ENCODE measurements at regions not wholly inside any gene's neighbourhood (a gene's known extent, or its start where the extent isn't known, plus 50 kb on each side); places are given as distances from the start of the nearest gene placed in this dataset.

GRCh38 chr11:44467413-44467812 lies 98.0 kb upstream of the CD82 start:
- H3F3A ChIP-seq (ENCODE audit: control insufficient read depth, insufficient read depth) = no peaks in the 10 kb centered on the region
- H3K9me3 ChIP-seq (ENCODE audit: control insufficient read depth, insufficient read depth, low read length) = peaks cover 3% of the 10 kb centered on the region; the same call in 1 of the 2 replicates
- H3K4me2 ChIP-seq (ENCODE audit: low read length) = no peak overlapping the region
- no peaks in the 10 kb centered on the region for H3K79me2 ChIP-seq (ENCODE audit: control insufficient read depth, low read length)
- no peak overlapping the region for H3K4me3 ChIP-seq (ENCODE audit: low read length)
- TF ChIP-seq EZH2phosphoT487 (IDR thresholded peaks at IDR 0.05; ENCODE audit: borderline replicate concordance, low read length) (no peak), CTCF (IDR thresholded peaks at IDR 0.05; ENCODE audit: low read depth, low read length, poor library complexity, severe bottlenecking) (no peak)
- H3K27me3 ChIP-seq (ENCODE audit: control insufficient read depth, low read length) = no peaks in the 10 kb centered on the region
- H3K9me2 ChIP-seq (replicated peaks; ENCODE audit: control insufficient read depth, low read length) = no peaks in the 10 kb centered on the region
- no peaks in the 10 kb centered on the region for H3K36me3 ChIP-seq (ENCODE audit: control insufficient read depth, low read length)
- no peaks in the 10 kb centered on the region for H4K20me1 ChIP-seq (ENCODE audit: control insufficient read depth, insufficient read depth, low read depth, low read length)
- no peak overlapping the region for H3K27ac ChIP-seq (ENCODE audit: low read depth, low read length)
- H3K4me1 ChIP-seq (ENCODE audit: control insufficient read depth, low read length) = no peaks in the 10 kb centered on the region

GRCh38 chr11:44467931-44468330 lies 97.5 kb upstream of the CD82 start:
- H3K9me3 ChIP-seq (ENCODE audit: control insufficient read depth, insufficient read depth, low read length) = peaks cover 3% of the 10 kb centered on the region; the same call in 1 of the 2 replicates
- no peak for TF ChIP-seq CTCF (IDR thresholded peaks at IDR 0.05; ENCODE audit: low read depth, low read length, poor library complexity, severe bottlenecking)
- no peaks in the 10 kb centered on the region for H3K79me2 ChIP-seq (ENCODE audit: control insufficient read depth, low read length)
- no peaks in the 10 kb centered on the region for H3K4me1 ChIP-seq (ENCODE audit: control insufficient read depth, low read length)
- no peaks in the 10 kb centered on the region for H3F3A ChIP-seq (ENCODE audit: control insufficient read depth, insufficient read depth)
- H3K4me3 ChIP-seq (ENCODE audit: low read length) = no peak overlapping the region
- H3K4me2 ChIP-seq (ENCODE audit: low read length) = no peak overlapping the region
- no peaks in the 10 kb centered on the region for H4K20me1 ChIP-seq (ENCODE audit: control insufficient read depth, insufficient read depth, low read depth, low read length)
- no peaks in the 10 kb centered on the region for H3K27me3 ChIP-seq (ENCODE audit: control insufficient read depth, low read length)
- H3K9me2 ChIP-seq (replicated peaks; ENCODE audit: control insufficient read depth, low read length) = no peaks in the 10 kb centered on the region
- H3K36me3 ChIP-seq (ENCODE audit: control insufficient read depth, low read length) = no peaks in the 10 kb centered on the region
- no peak overlapping the region for H3K27ac ChIP-seq (ENCODE audit: low read depth, low read length)

- Histone ChIP-seq H3K4me2 (ENCODE audit: low read length) (no peak overlapping the region), H3K36me3 (ENCODE audit: control insufficient read depth, low read length) (no peaks in the 10 kb centered on the region), H3K9me2 (replicated peaks; ENCODE audit: control insufficient read depth, low read length) (no peaks in the 10 kb centered on the region), H3K9me3 (ENCODE audit: control insufficient read depth, insufficient read depth, low read length) (peaks cover 3% of the 10 kb centered on the region; the same call in 1 of the 2 replicates), H3K4me3 (ENCODE audit: low read length) (no peak overlapping the region), H3F3A (ENCODE audit: control insufficient read depth, insufficient read depth) (no peaks in the 10 kb centered on the region), H3K27ac (ENCODE audit: low read depth, low read length) (no peak overlapping the region), H3K79me2 (ENCODE audit: control insufficient read depth, low read length) (no peaks in the 10 kb centered on the region), H3K4me1 (ENCODE audit: control insufficient read depth, low read length) (no peaks in the 10 kb centered on the region), H4K20me1 (ENCODE audit: control insufficient read depth, insufficient read depth, low read depth, low read length) (no peaks in the 10 kb centered on the region), H3K27me3 (ENCODE audit: control insufficient read depth, low read length) (no peaks in the 10 kb centered on the region)
- TF ChIP-seq EZH2phosphoT487 (IDR thresholded peaks at IDR 0.05; ENCODE audit: borderline replicate concordance, low read length) (no peak), CTCF (IDR thresholded peaks at IDR 0.05; ENCODE audit: low read depth, low read length, poor library complexity, severe bottlenecking) (no peak)
Measured at GRCh38 chr11:44468345-44468988, 97.0 kb upstream of the CD82 start.
